K562 (cell line): ENCODE measurements at regions not wholly inside any gene's neighbourhood (a gene's known extent, or its start where the extent isn't known, plus 50 kb on each side); places are given as distances from the start of the nearest gene placed in this dataset.
"Not testable (repeated sequence)": the region's sequence is repeated elsewhere in the genome, so short reads cannot be mapped to it uniquely, and the experiment has no call there.

Source experiments
- ATAC-seq: fragments of 200-7000 bp; cut with Tn5 transposase; 3 replicates; pipeline ENCODE4 v1.9.1; 2020; ENCODE audit warnings: moderate library complexity
- BruUV-seq: library from RNA; stranded (reverse); fragments of 400-500 nt; replicated peaks from 2 replicates; lab custom pipeline; 2021; lab: Mats Ljungman, UMichigan
- CTCF ChIA-PET: fragments of 300-600 bp; formaldehyde crosslinking; extraction: SDS; loops from one replicate; lab custom pipeline; 2021; ENCODE audit warnings: low intra/inter-chr PET ratio; lab: Yijun Ruan, JAX
- POLR2A ChIA-PET: fragments of 300-600, 350-650 bp; sonication (Branson Sonifier 250); formaldehyde crosslinking; extraction: SDS; loops from one replicate; lab custom pipeline; 2021; ENCODE audit warnings: antibody characterized with exemption, inconsistent platforms; lab: Yijun Ruan, JAX
- DNase-seq, 4 experiments: peaks; one replicate each; pipeline versions ENCODE4 v3.0.0 to v3.0.0-alpha.2; 2011 to 2018; ENCODE audit warnings: low spot score in 3 of 4, mixed read lengths in 3 of 4; ENCODE audit errors: extremely low read depth in 1 of 4
- FAIRE-seq: peaks from 2 replicates; lab custom pipeline; 2011; peaks lifted over from hg19 to GRCh38; lab: Jason Lieb, UNC
- H2AFZ ChIP-seq: 2 replicates; pipeline ENCODE4 v1.6.0; 2011; ENCODE audit warnings: low read depth, low read length, control low read depth, inconsistent platforms
- H3K27ac ChIP-seq: fragments of 200-600 bp; 3 replicates; pipeline ENCODE4 v1.8.0; 2011; ENCODE audit warnings: low read depth, mild to moderate bottlenecking, control low read depth, inconsistent platforms, low read length, moderate library complexity, mixed read lengths; ENCODE audit errors: extremely low read depth
- H3K27me3 ChIP-seq, 2 experiments: fragments of 300-600 bp in 1 of 2; 2 replicates in 1 of 2; 3 replicates in 1 of 2; pipeline versions ENCODE4 v1.6.0 to v1.8.0; 2011; ENCODE audit warnings: inconsistent platforms in 2 of 2, low read length in 2 of 2, mild to moderate bottlenecking in 1 of 2, mixed read lengths in 1 of 2, moderate library complexity in 1 of 2; ENCODE audit not compliant: control insufficient read depth in 2 of 2, insufficient read depth in 2 of 2
- H3K36me3 ChIP-seq: fragments of 300-600 bp; 3 replicates; pipeline ENCODE4 v1.8.0; 2011; ENCODE audit warnings: mild to moderate bottlenecking, low read length, inconsistent platforms; ENCODE audit not compliant: control insufficient read depth, insufficient read depth
- H3K4me1 ChIP-seq, 2 experiments: fragments of 200-600 bp in 1 of 2; replicated peaks in 1 of 2; 2 replicates in 1 of 2; 3 replicates in 1 of 2; pipeline versions ENCODE4 v1.5.1 to v1.8.0; 2011; ENCODE audit warnings: inconsistent platforms in 2 of 2, low read length in 2 of 2, mild to moderate bottlenecking in 1 of 2, mixed read lengths in 1 of 2, moderate library complexity in 1 of 2; ENCODE audit not compliant: control insufficient read depth in 2 of 2, insufficient read depth in 2 of 2
- H3K4me2 ChIP-seq: 2 replicates; pipeline ENCODE4 v1.6.1; 2011; ENCODE audit warnings: low read length, control low read depth, inconsistent platforms, mixed read lengths; ENCODE audit not compliant: insufficient read depth
- H3K4me3 ChIP-seq: fragments of 200-600 bp; sonication (generic), shearing (Covaris generic); 2 replicates; pipeline ENCODE4 v1.5.1; 2016; ENCODE audit warnings: control low read depth, inconsistent platforms
- H3K79me2 ChIP-seq: fragments of 200-600 bp; 3 replicates; pipeline ENCODE4 v1.8.0; 2011; ENCODE audit warnings: low read length, inconsistent platforms; ENCODE audit not compliant: control insufficient read depth, insufficient read depth
- H3K9ac ChIP-seq, 2 experiments: 2 replicates each; pipeline versions ENCODE4 v1.6.0 to v1.6.1; 2011; ENCODE audit warnings: low read depth in 2 of 2, low read length in 2 of 2, control low read depth in 1 of 2, inconsistent platforms in 1 of 2, mild to moderate bottlenecking in 1 of 2, mixed read lengths in 1 of 2; ENCODE audit not compliant: insufficient read depth in 1 of 2
- H3K9me1 ChIP-seq: one replicate; pipeline ENCODE4 v1.6.0; 2011; ENCODE audit warnings: inconsistent platforms, mild to moderate bottlenecking, low read length, moderate library complexity; ENCODE audit not compliant: control insufficient read depth, insufficient read depth
- H3K9me3 ChIP-seq: replicated peaks from 2 replicates; pipeline ENCODE4 v1.5.1; 2011; ENCODE audit warnings: low read depth, low read length, inconsistent platforms; ENCODE audit not compliant: control insufficient read depth, insufficient read depth
- H4K20me1 ChIP-seq: replicated peaks from 2 replicates; pipeline ENCODE4 v1.6.1; 2011; ENCODE audit warnings: low read length, inconsistent platforms, mixed read lengths; ENCODE audit not compliant: control insufficient read depth, insufficient read depth
- C11orf30 ChIP-seq: fragments of 450-650 bp; IDR thresholded peaks from 2 replicates; pipeline ENCODE4 v1.6.1; 2016; ENCODE audit warnings: low read depth, mild to moderate bottlenecking
- MAFK ChIP-seq: IDR thresholded peaks from 2 replicates; pipeline ENCODE4 v1.6.1; 2011; ENCODE audit warnings: low read length, improper control_type of control experiment
- NRF1 ChIP-seq, 2 experiments: fragments of 450-650 bp; IDR thresholded peaks in 1 of 2; conservative IDR thresholded peaks in 1 of 2; 2 replicates each; pipeline ENCODE4 v1.6.1; 2014; ENCODE audit warnings: mild to moderate bottlenecking in 2 of 2
- ZNF316 ChIP-seq: fragments of 450-650 bp; IDR thresholded peaks from 2 replicates; pipeline ENCODE4 v1.6.1; 2016
- WGBS: fragments of 100-300 bp; shearing (Covaris generic); methylation state at CpG from one replicate; pipeline ENCODE4 v1.1.6; 2016; ENCODE audit warnings: low coverage, mixed read lengths; ENCODE audit not compliant: insufficient coverage; ENCODE audit errors: missing lambda C conversion rate; 5-methylcytosine and 5-hydroxymethylcytosine counted together
- in situ Hi-C: fragments of 300-500 bp; cut with MboI; formaldehyde crosslinking; loops from 4 replicates; pipeline ENCODE4 v1.15.0; 2018; ENCODE audit warnings: inconsistent platforms, mixed read lengths
- intact Hi-C: fragments of 100-400 bp; cut with micrococcal nuclease; formaldehyde crosslinking; loops from 2 replicates; pipeline ENCODE4 v1.14.2; 2022

DNA sequence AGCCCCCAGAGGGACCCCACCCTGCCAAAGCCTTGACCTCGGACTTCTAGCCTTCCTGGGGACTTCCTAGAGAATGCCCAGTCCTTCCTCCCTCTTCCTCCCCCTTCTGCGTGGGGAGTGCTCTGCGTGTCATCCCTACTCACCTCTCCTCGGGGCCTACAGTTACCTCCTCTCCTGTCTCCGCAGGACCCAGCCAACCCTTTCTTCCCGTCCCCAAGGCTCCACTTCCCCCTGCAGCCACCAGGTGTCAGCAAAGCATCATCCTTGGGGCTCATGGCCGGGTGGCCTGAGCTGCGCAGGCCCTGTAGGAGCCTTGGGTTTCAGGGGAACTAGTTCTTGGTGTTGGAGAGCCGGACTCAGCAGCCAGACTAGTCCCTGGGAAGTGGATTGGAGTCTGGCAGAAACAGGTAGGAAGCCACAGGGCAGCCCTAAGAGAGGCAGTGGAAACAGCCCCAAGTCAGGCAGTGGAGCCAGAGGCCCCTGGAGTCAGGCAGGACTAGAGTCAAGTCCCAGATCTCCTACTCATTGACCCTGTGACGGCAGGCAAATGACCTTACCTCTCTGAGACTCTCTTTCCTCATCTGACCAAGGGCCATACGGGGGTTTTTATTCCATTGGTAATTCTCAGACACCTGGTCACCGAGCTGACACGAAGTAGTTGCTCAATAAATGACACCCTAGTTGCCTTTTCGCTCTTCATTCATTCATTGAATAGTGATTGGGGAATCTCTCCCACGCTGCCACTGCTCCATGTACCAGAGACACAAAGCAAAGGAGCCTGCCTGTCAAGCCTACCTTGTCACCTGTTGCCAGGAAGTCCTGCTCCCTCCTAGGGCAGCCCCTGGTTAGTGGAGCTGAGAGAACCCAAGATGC, 101.8 kb upstream of the GRK3 start (continued):
- peak; percentile 83 to 87 for TF ChIP-seq NRF1 (conservative IDR thresholded peaks at IDR 0.05 in 1 of 2, IDR thresholded peaks at IDR 0.05 in 1 of 2)

DNA sequence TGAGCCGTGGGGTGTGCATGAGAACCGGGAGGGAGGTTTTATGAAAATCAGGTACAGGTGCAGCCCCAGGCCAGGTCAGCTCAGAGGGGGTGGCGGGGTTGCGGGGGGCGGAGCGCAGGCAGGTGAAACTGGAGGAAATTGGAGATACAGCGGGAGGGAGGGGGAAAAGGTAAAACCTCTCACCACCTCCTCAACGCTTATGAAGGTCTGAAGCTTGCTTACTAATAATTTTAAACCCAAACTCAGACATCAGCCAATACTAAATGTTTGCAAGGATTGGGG, 101.2 kb upstream of the GRK3 start:
- DNase-seq, H3K9me1 ChIP-seq, BruUV-seq: not testable (repeated sequence)

DNA sequence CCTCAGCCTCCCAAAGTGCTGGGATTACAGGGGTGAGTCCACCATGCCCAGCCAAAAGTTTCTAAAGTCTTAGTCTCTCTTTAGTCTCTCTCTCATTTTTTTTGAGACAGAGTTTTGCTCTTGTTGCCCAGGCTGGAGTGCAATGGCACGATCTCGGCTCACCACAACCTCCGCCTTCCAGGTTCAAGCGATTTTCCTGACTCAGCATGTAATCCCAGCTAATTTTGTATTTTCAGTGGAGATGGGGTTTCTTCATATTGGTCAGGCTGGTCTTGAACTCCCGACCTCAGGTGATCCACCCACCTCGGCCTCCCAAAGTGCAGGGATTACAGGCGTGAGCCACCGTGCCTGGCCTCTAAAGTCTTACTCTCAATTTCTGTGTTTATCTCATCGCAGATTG, 100.1 kb upstream of the GRK3 start:
- FAIRE-seq, H3K4me1 ChIP-seq, H3K4me3 ChIP-seq, H3K27ac ChIP-seq, POLR2A ChIA-PET, ATAC-seq, H4K20me1 ChIP-seq, intact Hi-C loops, H3K9me1 ChIP-seq, BruUV-seq, H3K9ac ChIP-seq, CTCF ChIA-PET, H3K4me2 ChIP-seq, H3K79me2 ChIP-seq, H3K9me3 ChIP-seq, DNase-seq, H3K27me3 ChIP-seq, H2AFZ ChIP-seq: not testable (repeated sequence)
- 100% methylated on average over 4 of the region's 9 CpGs for WGBS
- in situ Hi-C loops = loop anchor here (10.0 kb wide), 1 partner anchor 240 kb away; no protein-coding TSS in a partner anchor
- H3K36me3 ChIP-seq = peaks cover 16% of the 10 kb centered on the region; the same call in 1 of the 3 replicates
- TF ChIP-seq ZNF316 (peak; percentile 56), MAFK (peak; percentile 22; the same call in 1 of the 2 replicates), C11orf30 (peak; percentile 44; the same call in 1 of the 2 replicates)

More for the DNA sequence above, 101.2 kb upstream of the GRK3 start:
- ATAC-seq, H3K27ac ChIP-seq, FAIRE-seq, H3K9ac ChIP-seq, H3K4me2 ChIP-seq, H3K27me3 ChIP-seq, POLR2A ChIA-PET, H3K4me1 ChIP-seq, H3K4me3 ChIP-seq, H3K79me2 ChIP-seq, H2AFZ ChIP-seq, H4K20me1 ChIP-seq, H3K9me3 ChIP-seq: not testable (repeated sequence)
- in situ Hi-C loops (loop anchor here (10.0 kb wide), 1 partner anchor 242 kb away; no protein-coding TSS in a partner anchor), intact Hi-C loops (loop anchor here (2.0 kb wide), 2 partner anchors 240 to 310 kb away; no protein-coding TSS in a partner anchor)
- WGBS = 50% methylated on average over 1 of the region's 8 CpGs
- CTCF ChIA-PET = interaction anchor here (1.4 to 1.5 kb wide), 2 partner anchors 240 to 310 kb away, joined by 14 to 17 read pairs; no protein-coding TSS in a partner anchor
- H3K36me3 ChIP-seq = peaks cover 19% of the 10 kb centered on the region; the same call in 1 of the 3 replicates
